GM06990 (cell line): ENCODE measurements at regions not wholly inside any gene's neighbourhood (a gene's known extent, or its start where the extent isn't known, plus 50 kb on each side); places are given as distances from the start of the nearest gene placed in this dataset.

Experiments
- DNase-seq: peaks from one replicate; pipeline ENCODE4 v3.0.0-alpha.2; 2011; ENCODE audit not compliant: insufficient read length; ENCODE audit errors: extremely low read depth
- H3K27me3 ChIP-seq: replicated peaks from 2 replicates; pipeline ENCODE4 v1.6.0; 2011; ENCODE audit warnings: low read length; ENCODE audit not compliant: control insufficient read depth, insufficient read depth
- H3K36me3 ChIP-seq: 2 replicates; pipeline ENCODE4 v1.5.1; 2011; ENCODE audit warnings: low read length; ENCODE audit not compliant: control insufficient read depth, insufficient read depth
- H3K4me3 ChIP-seq: replicated peaks from 2 replicates; pipeline ENCODE4 v1.5.1; 2011; ENCODE audit warnings: low read depth, mild to moderate bottlenecking, control low read depth, low read length
- CTCF ChIP-seq: IDR thresholded peaks from 2 replicates; pipeline ENCODE4 v1.5.1; 2011; ENCODE audit warnings: low read length, control low read depth, mild to moderate bottlenecking, inconsistent platforms; ENCODE audit not compliant: insufficient read depth, poor library complexity, severe bottlenecking

GRCh38 chr11:27263986-27264385, 99.0 kb downstream of the CCDC34 start:
- Histone ChIP-seq H3K36me3 (no peaks in the 10 kb centered on the region), H3K4me3 (no peak overlapping the region), H3K27me3 (no peaks in the 10 kb centered on the region; the same call in 1 of the 2 replicates)
- TF ChIP-seq CTCF: no peak
- DNase-seq: no peak

GRCh38 chr11:27263046-27263445, 100.0 kb downstream of the CCDC34 start:
- H3K36me3 ChIP-seq: no peaks in the 10 kb centered on the region
- no peak overlapping the region for H3K4me3 ChIP-seq
- DNase-seq: no peak
- no peak for TF ChIP-seq CTCF
- H3K27me3 ChIP-seq: no peaks in the 10 kb centered on the region; the same call in 1 of the 2 replicates

- no peak for TF ChIP-seq CTCF
These were observed 107.6 kb downstream of the CCDC34 start for GRCh38 chr11:27255447-27255828.

GRCh38 chr11:27254744-27255446, 108.1 kb downstream of the CCDC34 start:
- Histone ChIP-seq H3K27me3 (no peaks in the 10 kb centered on the region), H3K36me3 (no peaks in the 10 kb centered on the region), H3K4me3 (no peak overlapping the region)
- DNase-seq: no peak
- TF ChIP-seq CTCF: no peak

More at GRCh38 chr11:27255447-27255828, 107.6 kb downstream of the CCDC34 start:
- Histone ChIP-seq H3K4me3 (no peak overlapping the region), H3K36me3 (no peaks in the 10 kb centered on the region), H3K27me3 (no peaks in the 10 kb centered on the region)
- DNase-seq: no peak

- no peak for TF ChIP-seq CTCF
- Histone ChIP-seq H3K27me3 (no peaks in the 10 kb centered on the region), H3K36me3 (no peaks in the 10 kb centered on the region), H3K4me3 (no peak overlapping the region)
- no peak for DNase-seq
These were observed 109.8 kb downstream of the CCDC34 start for GRCh38 chr11:27253224-27253623.
